Middle frontal gyrus (tissue), 1 donor: ENCODE measurements at regions not wholly inside any gene's neighbourhood (a gene's known extent, or its start where the extent isn't known, plus 50 kb on each side); places are given as distances from the start of the nearest gene placed in this dataset.

Experiments
- DNase-seq: peaks from one replicate; pipeline ENCODE4 v3.0.0-alpha.2; 2015; ENCODE audit warnings: low spot score; ENCODE audit errors: extremely low spot score

DNA sequence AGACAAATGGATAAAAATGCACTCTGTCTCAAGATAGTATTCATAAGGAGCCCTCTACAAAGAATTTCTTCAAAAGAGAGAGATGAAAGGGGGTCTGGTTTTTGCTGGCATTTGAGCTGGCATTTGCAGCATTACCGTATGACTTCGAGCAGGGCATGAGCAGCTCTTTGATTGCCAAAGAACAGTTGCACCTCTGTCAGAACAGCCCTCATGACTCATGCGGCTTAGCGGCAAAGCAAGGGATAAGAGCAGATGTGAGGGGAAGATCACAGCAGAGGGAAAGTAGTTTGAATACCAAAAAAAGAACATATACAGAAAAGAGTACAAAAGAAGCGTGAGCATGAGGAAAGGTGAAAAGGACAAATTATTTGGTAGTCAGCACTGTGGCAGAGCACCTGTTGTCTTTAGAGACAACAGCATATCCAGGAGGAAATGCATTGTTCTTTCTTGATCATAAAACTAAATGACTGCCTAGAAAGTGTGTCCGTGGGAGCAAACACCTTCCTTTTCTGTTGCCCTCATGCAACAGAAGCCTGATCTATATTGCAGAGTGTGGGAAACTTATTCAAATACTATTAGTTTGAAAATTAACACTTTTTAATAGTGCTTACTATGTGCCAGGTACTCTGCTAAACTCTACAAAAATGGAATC, 80.5 kb upstream of the SLC24A5 start:
- no peak for DNase-seq

DNA sequence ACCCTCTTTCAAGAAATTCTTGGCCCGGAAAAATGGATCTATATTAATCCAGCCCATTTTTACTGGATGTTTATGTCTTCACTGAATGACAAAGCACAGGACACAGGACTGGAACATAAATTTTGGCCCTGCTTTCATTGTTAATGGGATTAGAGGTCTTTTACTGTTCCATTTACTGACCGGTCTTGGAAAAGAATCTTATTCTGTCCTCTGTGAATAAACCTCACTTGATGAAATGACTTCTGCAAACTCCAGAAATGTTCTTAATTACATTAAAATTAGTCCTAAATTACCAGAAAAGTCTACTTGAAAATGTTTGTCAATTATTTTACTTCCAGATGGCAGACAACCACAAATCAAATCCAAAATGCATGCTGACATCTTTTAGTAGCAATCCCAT, 79.3 kb upstream of the SLC24A5 start:
- no peak for DNase-seq

DNA sequence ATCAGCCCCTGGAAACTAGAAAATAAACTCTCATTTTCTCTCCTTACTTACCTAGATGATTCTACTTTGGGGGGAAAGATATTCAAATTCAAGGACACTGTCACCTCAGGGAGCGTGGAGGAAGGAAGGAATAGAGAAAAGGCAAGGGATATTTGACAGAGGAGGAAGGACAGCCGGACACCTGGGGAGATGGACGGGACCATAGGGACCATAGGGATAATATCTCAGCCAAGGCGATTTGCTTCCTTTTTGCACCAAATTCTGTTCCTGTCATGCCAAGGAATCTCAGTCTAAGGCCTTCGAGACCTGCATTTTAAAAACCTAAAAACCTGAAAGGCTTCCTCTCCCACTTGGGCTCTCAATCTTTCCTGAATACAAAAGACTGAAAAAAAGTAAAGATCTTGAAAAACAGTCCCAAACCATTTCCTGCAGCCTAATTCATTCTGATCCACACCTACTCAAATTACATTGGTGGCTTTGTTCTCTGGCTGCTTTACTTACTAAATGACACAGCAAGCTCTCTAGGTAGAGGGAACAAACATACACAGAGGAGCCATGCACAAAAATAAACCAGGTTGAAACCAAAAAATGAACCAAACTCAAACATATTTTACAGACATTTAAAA, 73.9 kb upstream of the SLC24A5 start:
- DNase-seq, result no peak

DNA sequence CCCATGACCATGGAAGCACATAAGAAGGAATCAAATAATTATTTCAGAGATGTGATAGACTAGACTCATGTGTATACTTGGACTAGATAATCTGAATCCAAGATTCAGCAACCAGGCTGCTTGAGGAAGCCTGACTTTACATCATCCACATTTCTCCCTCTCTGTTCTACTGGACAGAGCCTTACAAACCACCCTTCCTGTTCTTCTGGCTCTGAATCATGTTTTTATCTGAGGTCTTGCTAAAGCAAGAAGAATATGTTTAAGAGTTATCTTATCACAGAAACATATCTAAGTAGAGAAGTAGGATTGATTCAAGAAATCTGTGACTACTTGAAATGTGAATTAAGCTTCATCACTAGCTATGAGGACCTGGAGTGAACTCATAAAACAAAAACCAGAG, 71.1 kb upstream of the SLC24A5 start:
- no peak for DNase-seq

- no peak for DNase-seq
Observed at GRCh38 chr15:48052946-48053345, 67.8 kb upstream of the SLC24A5 start.

DNA sequence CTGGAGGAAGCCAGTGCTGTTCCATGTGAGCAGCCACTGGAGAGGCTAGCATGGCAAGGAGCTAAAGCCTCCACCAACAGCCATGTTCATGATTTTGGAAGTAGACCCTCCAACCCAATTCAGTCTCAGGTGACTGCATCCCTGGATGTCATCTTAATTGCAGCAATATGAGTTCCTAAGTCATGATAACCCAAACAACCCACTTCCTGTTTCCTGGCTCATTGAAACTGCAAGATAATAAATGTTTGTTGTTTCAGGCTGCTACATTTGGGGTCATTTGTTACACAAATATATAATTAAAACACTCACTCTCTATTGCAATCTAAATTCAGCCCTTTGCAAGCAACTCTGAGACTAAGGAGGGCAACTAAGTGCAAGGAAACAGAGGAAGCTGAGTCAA, 62.4 kb upstream of the SLC24A5 start:
- DNase-seq, result no peak

DNA sequence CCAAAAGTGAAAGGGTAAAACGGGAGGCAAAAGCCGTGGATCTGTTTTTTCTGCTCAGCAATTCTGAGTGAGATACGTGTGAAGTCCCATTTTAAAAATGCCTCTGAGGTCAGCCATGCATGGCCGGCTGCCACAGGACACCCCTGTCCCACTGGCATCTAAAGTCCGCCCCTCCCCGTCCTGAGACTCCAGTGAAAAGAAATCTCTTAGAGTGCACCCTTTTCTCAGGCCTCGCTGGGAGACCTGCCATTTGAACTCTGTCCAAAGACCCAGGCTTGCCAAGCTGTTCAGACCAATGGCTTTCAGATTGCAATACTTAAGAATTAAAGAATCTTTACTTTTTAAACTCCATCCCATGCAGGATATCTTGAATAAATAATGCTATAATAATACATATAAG, 61.0 kb upstream of the SLC24A5 start:
- no peak for DNase-seq

DNA sequence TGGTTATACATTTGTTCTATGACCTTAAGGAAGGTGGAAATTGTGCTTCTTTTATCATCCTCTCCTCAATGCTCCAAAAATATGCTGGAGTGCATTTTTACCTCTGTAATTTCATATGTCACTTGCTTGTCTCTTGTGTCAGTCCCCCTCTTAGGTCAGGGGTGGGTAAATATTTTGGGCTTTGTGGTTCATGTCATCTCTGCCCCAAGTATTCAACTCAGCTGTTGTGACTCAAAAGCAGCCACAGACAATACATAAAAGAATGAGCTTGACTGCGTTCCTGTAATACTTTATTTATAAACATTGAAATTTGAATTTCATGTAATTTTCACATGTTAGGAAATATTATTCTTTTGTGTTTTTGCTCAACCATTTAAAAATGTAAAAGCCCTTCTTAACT, 60.4 kb upstream of the SLC24A5 start:
- no peak for DNase-seq

DNA sequence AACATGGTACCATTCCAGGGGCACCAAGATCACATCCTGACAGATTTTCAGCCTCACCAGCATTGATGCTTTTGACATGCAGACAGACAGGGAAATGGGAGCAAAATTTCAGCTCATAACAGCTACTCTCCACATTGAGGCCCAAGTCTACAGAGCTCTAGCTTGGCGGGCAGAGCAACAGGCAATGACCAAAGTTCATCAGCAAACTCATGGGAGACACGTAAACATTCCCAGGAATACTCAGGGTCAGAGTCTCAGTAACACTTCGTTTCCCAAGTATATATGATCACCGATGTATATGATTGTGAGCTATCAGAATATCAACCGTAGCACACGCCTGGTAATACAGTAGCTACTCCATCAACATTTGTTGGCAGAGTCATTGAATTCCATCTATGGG, 59.2 kb upstream of the SLC24A5 start:
- no peak for DNase-seq

DNA sequence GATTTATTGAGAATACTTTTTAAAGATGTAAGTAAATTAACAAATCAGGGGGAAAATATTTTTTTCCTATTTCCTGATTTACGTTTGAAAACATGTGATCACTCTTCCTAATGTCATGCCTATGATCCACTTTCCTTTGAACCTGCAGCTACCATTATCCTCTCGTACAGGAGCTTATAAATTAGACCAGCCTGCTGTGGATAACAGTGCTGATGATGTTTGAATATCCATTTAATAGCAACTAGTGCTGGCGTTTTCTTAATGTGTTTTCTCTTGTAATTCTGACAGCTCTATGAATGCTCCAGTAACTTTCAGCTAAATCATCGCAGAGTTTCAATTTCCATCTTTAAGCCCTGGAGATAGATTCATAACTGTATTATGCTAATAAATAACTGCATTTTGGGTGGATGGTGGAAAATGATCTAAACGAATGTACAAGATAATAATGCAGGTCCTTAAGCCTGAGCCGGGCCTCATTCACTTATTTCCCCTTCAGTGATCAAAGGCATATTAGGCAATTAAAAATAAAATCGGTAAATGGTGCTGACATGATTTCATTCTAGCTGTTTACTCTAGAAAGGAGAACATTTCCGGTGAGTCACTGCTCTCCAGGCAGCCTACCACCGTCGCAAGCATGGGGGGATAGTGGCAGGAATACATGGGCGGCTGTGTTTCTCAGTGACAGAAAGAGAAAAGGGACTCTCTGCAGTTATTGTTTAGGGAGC, 58.5 kb upstream of the SLC24A5 start:
- DNase-seq, result no peak

DNA sequence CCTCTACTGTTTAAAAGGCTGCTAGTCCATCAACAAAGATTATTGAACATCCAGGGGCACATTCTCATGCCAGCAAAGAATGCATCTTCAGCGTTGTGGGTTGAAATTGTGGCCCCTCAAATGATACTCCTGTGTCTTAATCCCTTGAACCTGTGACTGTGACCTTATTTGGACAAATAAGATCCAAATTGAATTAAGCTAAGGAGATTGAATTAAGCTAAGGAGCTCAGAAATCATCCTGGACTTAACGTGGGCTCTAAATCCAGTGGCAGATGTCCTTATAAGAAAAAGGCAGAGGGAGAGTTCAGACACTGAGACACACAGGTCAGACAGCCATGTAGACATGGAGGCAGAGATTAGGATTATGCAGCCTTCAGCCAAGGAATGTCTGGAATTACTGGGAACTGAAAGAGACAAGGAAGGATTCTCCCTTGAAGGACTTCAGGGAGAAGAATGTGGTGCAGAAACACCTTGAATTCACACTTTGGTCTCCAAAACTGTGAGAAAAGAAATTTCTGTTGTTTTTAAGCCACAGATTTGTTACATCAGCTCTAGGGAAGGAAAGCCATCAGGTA, 57.3 kb upstream of the SLC24A5 start:
- DNase-seq, result no peak

DNA sequence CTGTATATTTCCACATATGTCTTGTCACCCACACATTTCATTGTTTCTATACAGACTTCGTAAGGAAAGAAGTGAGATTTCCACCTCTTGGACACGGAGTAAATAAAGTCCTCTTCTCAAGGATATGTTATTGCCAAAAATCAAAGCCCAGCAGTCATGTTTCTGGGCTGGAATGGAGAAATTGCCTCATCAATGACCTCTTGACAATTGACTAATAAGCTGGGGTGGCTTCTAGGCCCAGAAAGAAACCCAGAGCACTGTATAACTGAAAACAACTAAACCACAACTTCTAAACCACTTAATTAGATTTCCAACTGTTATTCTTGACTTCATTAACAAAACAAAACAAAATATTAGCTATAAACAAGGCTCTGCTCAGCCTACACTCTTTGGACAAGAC, 56.4 kb upstream of the SLC24A5 start:
- DNase-seq, result no peak

DNA sequence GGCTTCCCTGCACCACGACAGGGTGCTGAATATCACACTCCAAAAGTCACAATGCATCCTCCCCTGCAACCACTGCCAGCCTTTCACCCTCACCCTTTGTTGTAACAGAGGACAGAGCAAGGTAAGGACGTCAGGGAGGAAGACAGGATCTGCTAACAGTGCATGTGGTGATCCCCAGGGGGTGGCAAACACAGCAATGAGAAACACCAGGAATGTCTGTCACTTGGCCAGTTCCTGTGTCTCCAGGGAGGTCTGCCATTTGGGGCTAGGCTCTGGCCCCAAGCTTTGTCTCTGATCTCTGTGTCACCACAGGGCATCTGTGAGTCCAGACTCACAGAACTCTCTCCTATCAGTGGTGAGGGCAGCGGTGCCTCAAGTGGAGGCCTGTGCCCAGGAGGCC, 54.3 kb upstream of the SLC24A5 start:
- DNase-seq, result no peak
